PC-9 (cell line): ENCODE measurements at regions not wholly inside any gene's neighbourhood (a gene's known extent, or its start where the extent isn't known, plus 50 kb on each side); places are given as distances from the start of the nearest gene placed in this dataset.

Experiments
- EZH2 ChIP-seq: fragments of 200-600 bp; sonication (generic); IDR thresholded peaks from 2 replicates; pipeline ENCODE4 v1.8.0; 2017; ENCODE audit warnings: antibody characterized with exemption, low read depth
- TF ChIP-seq, protein P1 (sequence below): fragments of 200-600 bp; sonication (generic); conservative IDR thresholded peaks from 2 replicates; pipeline ENCODE4 v1.6.1; 2017; ENCODE audit warnings: mixed run types, antibody characterized with exemption, mild to moderate bottlenecking, moderate library complexity

DNA sequence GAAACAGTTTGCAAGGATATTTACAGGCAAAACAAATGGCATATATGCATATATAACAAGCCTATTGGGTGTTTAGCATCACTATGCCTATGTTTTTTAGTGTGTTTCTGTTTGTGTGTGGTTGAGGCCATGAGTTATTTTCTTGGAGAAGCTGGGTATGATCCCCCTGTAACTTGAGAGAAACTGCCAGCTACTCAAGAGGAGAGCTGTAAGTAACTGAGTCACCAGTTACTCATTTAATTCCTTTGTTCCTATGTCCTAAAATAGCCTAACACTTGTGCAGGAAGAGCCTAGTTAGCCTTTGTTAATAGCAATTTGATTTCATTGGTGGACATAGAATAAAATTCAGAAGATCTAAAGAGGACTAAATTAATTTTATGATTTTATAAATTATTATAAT, 79.1 kb downstream of the PWWP3B start:
- TF ChIP-seq, protein P1, sequence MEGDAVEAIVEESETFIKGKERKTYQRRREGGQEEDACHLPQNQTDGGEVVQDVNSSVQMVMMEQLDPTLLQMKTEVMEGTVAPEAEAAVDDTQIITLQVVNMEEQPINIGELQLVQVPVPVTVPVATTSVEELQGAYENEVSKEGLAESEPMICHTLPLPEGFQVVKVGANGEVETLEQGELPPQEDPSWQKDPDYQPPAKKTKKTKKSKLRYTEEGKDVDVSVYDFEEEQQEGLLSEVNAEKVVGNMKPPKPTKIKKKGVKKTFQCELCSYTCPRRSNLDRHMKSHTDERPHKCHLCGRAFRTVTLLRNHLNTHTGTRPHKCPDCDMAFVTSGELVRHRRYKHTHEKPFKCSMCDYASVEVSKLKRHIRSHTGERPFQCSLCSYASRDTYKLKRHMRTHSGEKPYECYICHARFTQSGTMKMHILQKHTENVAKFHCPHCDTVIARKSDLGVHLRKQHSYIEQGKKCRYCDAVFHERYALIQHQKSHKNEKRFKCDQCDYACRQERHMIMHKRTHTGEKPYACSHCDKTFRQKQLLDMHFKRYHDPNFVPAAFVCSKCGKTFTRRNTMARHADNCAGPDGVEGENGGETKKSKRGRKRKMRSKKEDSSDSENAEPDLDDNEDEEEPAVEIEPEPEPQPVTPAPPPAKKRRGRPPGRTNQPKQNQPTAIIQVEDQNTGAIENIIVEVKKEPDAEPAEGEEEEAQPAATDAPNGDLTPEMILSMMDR: no peak
- TF ChIP-seq EZH2: no peak
